C4-2B (cell line): ENCODE measurements at regions not wholly inside any gene's neighbourhood (a gene's known extent, or its start where the extent isn't known, plus 50 kb on each side); places are given as distances from the start of the nearest gene placed in this dataset.

ENCODE experiments used
- ZFX ChIP-seq: fragments of 450-650 bp; IDR thresholded peaks from 2 replicates; pipeline ENCODE4 v1.6.1; 2017
- TF ChIP-seq, protein P1 (sequence below): fragments of 450-650 bp; conservative IDR thresholded peaks from 2 replicates; pipeline ENCODE4 v1.5.1; 2017; ENCODE audit warnings: mild to moderate bottlenecking

DNA sequence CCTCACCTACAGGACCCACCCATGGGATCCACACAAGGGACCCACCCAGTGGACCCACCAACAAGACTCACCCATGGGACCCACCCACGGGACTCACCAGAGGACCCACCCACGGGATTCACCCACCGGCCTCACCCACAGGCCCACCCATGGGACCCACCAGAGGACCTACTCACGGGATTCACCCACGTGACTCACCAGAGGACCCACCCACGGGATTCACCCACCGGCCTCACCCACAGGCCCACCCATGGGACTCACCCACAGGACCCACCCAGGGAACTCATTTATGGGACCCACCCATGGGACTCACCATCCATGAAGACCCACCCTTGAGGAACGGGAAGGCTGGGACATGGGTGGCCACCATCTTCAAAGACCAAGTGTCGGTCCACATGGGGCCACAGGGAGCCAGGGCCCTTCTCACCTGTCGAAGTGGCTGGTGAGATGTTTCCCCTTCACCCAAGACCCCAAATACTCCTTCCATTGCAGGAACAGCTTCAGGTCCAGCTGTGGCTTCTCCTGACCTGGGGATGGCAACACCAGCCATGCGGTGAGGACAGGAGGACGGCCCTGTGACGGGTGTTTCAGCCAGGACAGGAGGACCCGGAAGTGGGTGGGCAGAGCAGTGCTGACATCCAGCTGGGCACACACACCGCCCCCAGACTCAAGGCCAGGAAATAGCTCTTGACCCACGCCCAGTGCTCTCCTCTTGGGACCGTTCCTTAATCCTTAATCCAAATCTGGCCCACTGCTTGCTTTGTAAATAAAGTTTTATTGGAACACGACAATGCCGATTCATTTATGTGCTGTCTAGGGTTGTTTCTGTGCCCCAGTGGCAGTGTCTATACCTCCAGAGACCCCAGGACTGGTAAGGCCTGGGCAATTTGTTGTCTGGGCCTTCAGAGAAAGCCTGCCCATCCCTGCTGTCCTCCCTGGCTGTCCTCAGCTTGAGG lies 1005.1 kb downstream of the BRD1 start:
- TF ChIP-seq, protein P1, sequence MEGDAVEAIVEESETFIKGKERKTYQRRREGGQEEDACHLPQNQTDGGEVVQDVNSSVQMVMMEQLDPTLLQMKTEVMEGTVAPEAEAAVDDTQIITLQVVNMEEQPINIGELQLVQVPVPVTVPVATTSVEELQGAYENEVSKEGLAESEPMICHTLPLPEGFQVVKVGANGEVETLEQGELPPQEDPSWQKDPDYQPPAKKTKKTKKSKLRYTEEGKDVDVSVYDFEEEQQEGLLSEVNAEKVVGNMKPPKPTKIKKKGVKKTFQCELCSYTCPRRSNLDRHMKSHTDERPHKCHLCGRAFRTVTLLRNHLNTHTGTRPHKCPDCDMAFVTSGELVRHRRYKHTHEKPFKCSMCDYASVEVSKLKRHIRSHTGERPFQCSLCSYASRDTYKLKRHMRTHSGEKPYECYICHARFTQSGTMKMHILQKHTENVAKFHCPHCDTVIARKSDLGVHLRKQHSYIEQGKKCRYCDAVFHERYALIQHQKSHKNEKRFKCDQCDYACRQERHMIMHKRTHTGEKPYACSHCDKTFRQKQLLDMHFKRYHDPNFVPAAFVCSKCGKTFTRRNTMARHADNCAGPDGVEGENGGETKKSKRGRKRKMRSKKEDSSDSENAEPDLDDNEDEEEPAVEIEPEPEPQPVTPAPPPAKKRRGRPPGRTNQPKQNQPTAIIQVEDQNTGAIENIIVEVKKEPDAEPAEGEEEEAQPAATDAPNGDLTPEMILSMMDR: no peak
- no peak for TF ChIP-seq ZFX
